Body of pancreas (tissue), 4 donors: ENCODE measurements at regions not wholly inside any gene's neighbourhood (a gene's known extent, or its start where the extent isn't known, plus 50 kb on each side); places are given as distances from the start of the nearest gene placed in this dataset.

Experiments used
- ATAC-seq: fragments of 150-250 bp; one replicate; pipeline ENCODE4 v1.9.1; 2016
- DNase-seq, 4 donors: peaks; one replicate each; pipeline ENCODE4 v3.0.0-alpha.2; 2019
- H3K27ac ChIP-seq, 4 donors: fragments of 200-600 bp; sonication (generic); 1 replicate in 3 of 4; 2 replicates in 1 of 4; pipeline versions ENCODE4 v1.5.1 to v1.6.1; 2016 to 2019; ENCODE audit warnings: mild to moderate bottlenecking in 1 of 4, mixed read lengths in 1 of 4, moderate library complexity in 1 of 4
- H3K27me3 ChIP-seq, 2 donors: fragments of 200-600 bp; sonication (generic); one replicate each; pipeline ENCODE4 v1.6.0; 2016; ENCODE audit warnings: mild to moderate bottlenecking in 1 of 2
- H3K36me3 ChIP-seq, 2 donors: fragments of 200-600 bp; sonication (generic); replicated peaks in 1 of 2; 2 replicates each; pipeline ENCODE4 v1.5.1; 2016; ENCODE audit warnings: low read depth in 2 of 2; ENCODE audit not compliant: insufficient read depth in 1 of 2
- H3K4me1 ChIP-seq: fragments of 200-600 bp; sonication (generic); one replicate; pipeline ENCODE4 v1.6.0; 2016
- H3K4me3 ChIP-seq, 2 donors: fragments of 200-600 bp; sonication (generic); 1 replicate in 1 of 2; 2 replicates in 1 of 2; pipeline ENCODE4 v1.5.1; 2016 to 2019
- H3K9me3 ChIP-seq, 3 donors: fragments of 200-600 bp; sonication (generic); 1 replicate in 2 of 3; 2 replicates in 1 of 3; pipeline ENCODE4 v1.5.1; 2016
- POLR2A ChIP-seq, 3 donors: fragments of 450-650 bp; IDR thresholded peaks; one replicate each; pipeline ENCODE4 v1.6.1; 2016; ENCODE audit warnings: antibody characterized with exemption in 3 of 3, mild to moderate bottlenecking in 2 of 3
- WGBS, 2 donors: methylation state at CpG; one replicate each; pipeline ENCODE4 v1.1.5; 2017; 5-methylcytosine and 5-hydroxymethylcytosine counted together
- intact Hi-C: fragments of 100-400 bp; cut with DNase I; formaldehyde crosslinking; loops from one replicate; pipeline ENCODE4 v1.15.1; 2023
- TF ChIP-seq, protein P1 (sequence below), 7 experiments: fragments of 450-650 bp in 4 of 7; fragments of 200-600 bp in 3 of 7; sonication (generic) in 3 of 7; IDR thresholded peaks; one replicate each; pipeline ENCODE4 v1.5.1; 2016 to 2019; ENCODE audit warnings: antibody characterized with exemption in 7 of 7

DNA sequence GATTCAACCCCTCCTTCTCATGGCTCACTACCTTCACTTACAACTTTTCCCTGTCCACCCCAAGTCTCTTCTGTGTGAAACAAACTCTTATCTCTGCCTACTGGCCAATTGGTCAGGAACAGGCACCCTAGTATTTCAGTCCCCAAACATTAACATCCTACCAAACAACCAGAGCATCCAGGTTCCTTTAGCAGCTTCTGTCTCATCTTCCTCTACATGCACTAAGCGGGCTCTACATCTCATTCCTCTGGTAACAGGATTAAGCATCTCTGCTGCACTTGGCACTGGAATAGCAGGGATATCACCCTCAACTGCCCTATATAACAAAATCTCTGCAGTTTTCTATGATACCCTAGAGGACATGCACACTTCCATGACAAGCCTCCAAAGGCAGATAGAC is 116.2 kb downstream of the JRKL start:
- Histone ChIP-seq H3K9me3 (no peaks in the 10 kb centered on the region), H3K27me3 (no peaks in the 10 kb centered on the region), H3K4me3 (no peak overlapping the region), H3K4me1 (no peaks in the 10 kb centered on the region), H3K36me3 (no peaks in the 10 kb centered on the region), H3K27ac (no peak overlapping the region)
- ATAC-seq (no peak), DNase-seq (no peak)
- intact Hi-C loops: no loop called here
- TF ChIP-seq, protein P1, sequence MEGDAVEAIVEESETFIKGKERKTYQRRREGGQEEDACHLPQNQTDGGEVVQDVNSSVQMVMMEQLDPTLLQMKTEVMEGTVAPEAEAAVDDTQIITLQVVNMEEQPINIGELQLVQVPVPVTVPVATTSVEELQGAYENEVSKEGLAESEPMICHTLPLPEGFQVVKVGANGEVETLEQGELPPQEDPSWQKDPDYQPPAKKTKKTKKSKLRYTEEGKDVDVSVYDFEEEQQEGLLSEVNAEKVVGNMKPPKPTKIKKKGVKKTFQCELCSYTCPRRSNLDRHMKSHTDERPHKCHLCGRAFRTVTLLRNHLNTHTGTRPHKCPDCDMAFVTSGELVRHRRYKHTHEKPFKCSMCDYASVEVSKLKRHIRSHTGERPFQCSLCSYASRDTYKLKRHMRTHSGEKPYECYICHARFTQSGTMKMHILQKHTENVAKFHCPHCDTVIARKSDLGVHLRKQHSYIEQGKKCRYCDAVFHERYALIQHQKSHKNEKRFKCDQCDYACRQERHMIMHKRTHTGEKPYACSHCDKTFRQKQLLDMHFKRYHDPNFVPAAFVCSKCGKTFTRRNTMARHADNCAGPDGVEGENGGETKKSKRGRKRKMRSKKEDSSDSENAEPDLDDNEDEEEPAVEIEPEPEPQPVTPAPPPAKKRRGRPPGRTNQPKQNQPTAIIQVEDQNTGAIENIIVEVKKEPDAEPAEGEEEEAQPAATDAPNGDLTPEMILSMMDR (IDR thresholded peaks at IDR 0.05): no peak
- TF ChIP-seq POLR2A (IDR thresholded peaks at IDR 0.05): no peak
- WGBS, 2 donors: 81 to 94% methylated on average over 1 of the region's 1 CpG

DNA sequence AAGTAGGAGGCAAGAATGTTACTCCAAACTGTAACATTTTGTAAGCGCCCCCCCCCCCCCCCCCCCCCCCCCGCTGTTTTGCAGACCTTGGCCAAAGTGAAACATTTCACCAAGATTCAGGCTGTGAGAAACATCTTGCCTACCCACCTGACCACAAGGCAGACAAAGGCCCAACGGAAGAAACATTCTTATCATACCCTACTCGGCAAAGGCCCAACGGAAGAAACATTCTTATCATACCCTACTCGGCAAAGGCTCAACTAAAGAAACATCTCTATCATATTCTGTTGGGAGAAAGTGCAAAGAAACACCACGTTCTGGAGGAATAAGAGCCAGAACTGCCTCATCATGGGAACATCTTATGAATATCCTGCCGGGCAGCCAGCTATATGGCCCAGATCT is 117.1 kb downstream of the JRKL start:
- intact Hi-C loops: no loop called here
- H3K9me3 ChIP-seq: no peaks in the 10 kb centered on the region
- no peak overlapping the region for H3K27ac ChIP-seq
- H3K36me3 ChIP-seq: no peaks in the 10 kb centered on the region
- no peaks in the 10 kb centered on the region for H3K4me1 ChIP-seq
- DNase-seq: no peak
- no peaks in the 10 kb centered on the region for H3K27me3 ChIP-seq
- TF ChIP-seq, protein P1 (IDR thresholded peaks at IDR 0.05): no peak
- TF ChIP-seq POLR2A (IDR thresholded peaks at IDR 0.05): no peak
- no peak overlapping the region for H3K4me3 ChIP-seq
- no peak for ATAC-seq
- WGBS, 2 donors: 50 to 52% methylated on average over 7 to 8 of the region's 8 CpGs

DNA sequence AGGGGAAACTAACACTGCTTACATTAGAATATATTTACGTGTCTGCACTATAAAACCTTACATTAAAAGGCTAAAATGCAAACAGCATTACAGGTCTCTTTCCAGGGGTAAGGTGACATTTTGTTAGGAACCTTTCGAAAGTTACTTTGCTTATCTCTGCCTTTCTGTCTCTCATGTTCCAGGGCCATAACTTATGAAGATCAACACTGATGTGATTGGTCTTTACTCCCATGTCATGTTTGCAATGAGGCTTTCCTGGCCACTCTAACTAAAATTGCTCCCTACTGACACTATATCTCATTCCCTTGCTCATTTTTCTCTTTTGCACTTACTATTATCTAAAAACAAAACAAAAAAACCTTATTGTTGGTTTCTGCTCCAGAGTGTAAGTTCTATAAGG is 119.0 kb downstream of the JRKL start:
- DNase-seq: no peak
- no peaks in the 10 kb centered on the region for H3K27me3 ChIP-seq
- no peak for TF ChIP-seq POLR2A (IDR thresholded peaks at IDR 0.05)
- TF ChIP-seq, protein P1 (IDR thresholded peaks at IDR 0.05): no peak
- no peak overlapping the region for H3K4me3 ChIP-seq
- 72 to 74% methylated on average over 2 of the region's 2 CpGs for WGBS, 2 donors
- no peaks in the 10 kb centered on the region for H3K9me3 ChIP-seq
- no peak overlapping the region for H3K27ac ChIP-seq
- no peak for ATAC-seq
- no peaks in the 10 kb centered on the region for H3K36me3 ChIP-seq
- intact Hi-C loops: no loop called here
- no peaks in the 10 kb centered on the region for H3K4me1 ChIP-seq

DNA sequence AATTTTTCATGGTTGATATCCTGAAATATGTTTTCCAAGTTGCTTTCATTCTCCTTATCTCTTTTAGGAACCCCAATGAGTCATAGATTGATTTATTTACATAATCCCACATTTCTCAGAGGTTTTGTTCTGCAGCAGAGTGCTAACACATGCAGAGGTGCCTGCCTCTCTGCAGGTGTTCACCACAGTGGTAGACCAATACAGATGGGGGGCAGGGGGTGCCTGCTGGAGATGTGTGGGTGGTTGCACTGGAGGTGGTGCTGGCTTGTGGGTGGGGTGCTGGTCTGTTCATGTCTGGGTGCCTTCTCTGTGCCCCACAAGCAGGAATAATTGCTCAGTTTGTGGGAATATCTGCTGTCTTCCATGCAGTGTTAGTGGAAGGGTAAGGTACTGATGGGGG is 131.1 kb downstream of the JRKL start:
- Histone ChIP-seq H3K27ac (no peak overlapping the region), H3K9me3 (peaks cover 0 to 8% (median 0%) of the 10 kb centered on the region in 3 donors), H3K36me3 (no peaks in the 10 kb centered on the region), H3K4me1 (no peaks in the 10 kb centered on the region), H3K27me3 (no peaks in the 10 kb centered on the region), H3K4me3 (no peak overlapping the region)
- TF ChIP-seq, protein P1 (IDR thresholded peaks at IDR 0.05): no peak
- no peak for TF ChIP-seq POLR2A (IDR thresholded peaks at IDR 0.05)
- no peak for DNase-seq
- intact Hi-C loops: no loop called here
- no peak for ATAC-seq

DNA sequence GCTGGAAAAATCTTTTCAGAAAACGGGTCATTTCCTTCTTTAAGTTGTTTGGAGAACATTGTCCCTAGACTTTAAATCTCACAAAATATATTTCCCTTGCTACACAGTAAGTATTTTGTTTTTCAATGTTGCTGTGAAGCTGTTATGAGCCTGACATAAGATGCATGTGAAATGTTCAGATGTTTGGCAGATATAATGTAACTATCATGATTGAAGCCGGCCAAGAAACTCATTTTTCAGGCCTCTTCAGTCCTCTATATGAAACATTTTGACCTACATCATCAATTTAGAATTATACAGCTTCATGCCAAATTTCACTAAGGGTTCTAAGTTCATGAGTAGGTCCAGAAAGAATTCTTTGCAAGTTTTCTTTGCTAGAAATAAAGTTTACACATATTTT is 133.8 kb downstream of the JRKL start:
- Histone ChIP-seq H3K4me3 (no peak overlapping the region), H3K27me3 (no peaks in the 10 kb centered on the region), H3K36me3 (no peaks in the 10 kb centered on the region), H3K4me1 (no peaks in the 10 kb centered on the region), H3K27ac (no peak overlapping the region), H3K9me3 (no peaks in the 10 kb centered on the region)
- TF ChIP-seq POLR2A (IDR thresholded peaks at IDR 0.05): no peak
- TF ChIP-seq, protein P1 (IDR thresholded peaks at IDR 0.05): no peak
- intact Hi-C loops: no loop called here
- ATAC-seq (no peak), DNase-seq (no peak)
- 58 to 65% methylated on average over 2 of the region's 2 CpGs for WGBS, 2 donors
